ENCODE measurements at regions not wholly inside any gene's neighbourhood (a gene's known extent, or its start where the extent isn't known, plus 50 kb on each side); places are given as distances from the start of the nearest gene placed in this dataset.

DNA sequence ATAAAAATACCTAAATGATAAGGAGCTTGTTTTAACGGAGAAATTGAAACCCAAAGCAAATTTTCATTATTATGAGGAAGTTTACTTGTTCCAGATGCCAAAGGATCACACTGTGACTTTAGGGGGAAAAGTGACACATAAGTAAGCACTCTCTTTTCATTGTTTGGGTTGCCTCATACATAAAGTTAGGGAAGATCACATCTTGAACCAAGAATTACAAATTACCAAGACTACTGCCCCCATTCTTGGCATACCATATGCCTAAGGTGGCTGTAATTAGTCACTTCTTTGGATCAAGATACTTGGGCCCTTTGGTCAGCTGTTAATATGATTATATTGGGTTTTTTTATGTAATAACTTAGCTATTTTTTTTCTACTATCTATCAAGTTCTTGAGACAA lies 269.0 kb downstream of the COL12A1 start:
- no peak for TF ChIP-seq ZFX (IDR thresholded peaks at IDR 0.05)
- TF ChIP-seq, protein P1, sequence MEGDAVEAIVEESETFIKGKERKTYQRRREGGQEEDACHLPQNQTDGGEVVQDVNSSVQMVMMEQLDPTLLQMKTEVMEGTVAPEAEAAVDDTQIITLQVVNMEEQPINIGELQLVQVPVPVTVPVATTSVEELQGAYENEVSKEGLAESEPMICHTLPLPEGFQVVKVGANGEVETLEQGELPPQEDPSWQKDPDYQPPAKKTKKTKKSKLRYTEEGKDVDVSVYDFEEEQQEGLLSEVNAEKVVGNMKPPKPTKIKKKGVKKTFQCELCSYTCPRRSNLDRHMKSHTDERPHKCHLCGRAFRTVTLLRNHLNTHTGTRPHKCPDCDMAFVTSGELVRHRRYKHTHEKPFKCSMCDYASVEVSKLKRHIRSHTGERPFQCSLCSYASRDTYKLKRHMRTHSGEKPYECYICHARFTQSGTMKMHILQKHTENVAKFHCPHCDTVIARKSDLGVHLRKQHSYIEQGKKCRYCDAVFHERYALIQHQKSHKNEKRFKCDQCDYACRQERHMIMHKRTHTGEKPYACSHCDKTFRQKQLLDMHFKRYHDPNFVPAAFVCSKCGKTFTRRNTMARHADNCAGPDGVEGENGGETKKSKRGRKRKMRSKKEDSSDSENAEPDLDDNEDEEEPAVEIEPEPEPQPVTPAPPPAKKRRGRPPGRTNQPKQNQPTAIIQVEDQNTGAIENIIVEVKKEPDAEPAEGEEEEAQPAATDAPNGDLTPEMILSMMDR (conservative IDR thresholded peaks at IDR 0.05): no peak
- H3K27ac ChIP-seq: no peak overlapping the region

DNA sequence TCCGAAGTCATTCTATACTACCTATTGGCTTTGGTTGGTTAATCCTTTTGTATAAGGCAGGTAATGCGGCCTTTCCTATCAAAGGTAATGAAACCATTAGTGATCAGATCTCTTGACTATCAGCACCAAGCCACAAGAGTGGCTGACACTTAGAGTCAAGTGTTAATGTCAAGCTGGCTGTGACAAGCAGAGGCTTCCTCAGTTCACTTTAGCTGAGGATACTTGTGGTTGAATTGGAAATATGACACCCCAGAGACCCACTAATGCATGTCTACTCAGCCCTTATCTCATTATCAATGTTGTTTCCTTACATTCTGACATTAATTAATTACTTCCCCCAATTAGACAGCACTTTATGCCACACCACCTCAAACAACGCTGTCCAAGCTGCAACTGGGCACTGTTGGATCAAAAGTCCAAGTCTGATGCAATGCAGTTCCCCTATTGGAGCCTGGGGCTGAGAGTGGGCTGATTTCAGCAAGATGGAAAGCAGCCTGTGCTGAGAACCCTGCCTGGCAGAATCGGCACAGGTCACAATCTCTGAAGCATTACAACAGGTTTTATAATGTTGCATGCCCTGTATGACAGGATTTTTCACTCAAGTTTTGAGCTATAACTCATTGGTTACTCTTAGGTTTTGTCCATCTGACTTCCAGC lies 273.5 kb downstream of the COL12A1 start:
- TF ChIP-seq, protein P1 (conservative IDR thresholded peaks at IDR 0.05): no peak
- TF ChIP-seq ZFX (IDR thresholded peaks at IDR 0.05): no peak
- H3K27ac ChIP-seq: no peak overlapping the region

DNA sequence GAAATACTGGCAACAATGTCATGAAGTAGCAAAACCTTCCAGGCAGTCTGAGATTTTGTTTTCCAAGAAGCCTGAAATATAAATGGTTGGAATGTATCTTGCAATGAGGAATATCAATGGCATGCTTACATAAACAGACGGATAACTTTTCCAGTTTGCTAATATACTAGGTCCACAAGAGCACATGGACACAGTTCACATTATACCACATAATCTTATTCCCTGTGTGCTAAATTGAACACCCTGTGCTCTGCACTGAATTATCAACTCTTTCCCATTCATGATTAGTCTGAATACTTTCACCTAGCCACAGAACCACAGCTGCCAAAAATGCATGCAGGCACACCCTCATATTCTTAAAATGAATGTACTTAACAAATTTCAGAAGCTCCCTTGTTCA lies 274.3 kb downstream of the COL12A1 start:
- H3K27ac ChIP-seq: no peak overlapping the region
- TF ChIP-seq, protein P1 (conservative IDR thresholded peaks at IDR 0.05): no peak
- TF ChIP-seq ZFX (IDR thresholded peaks at IDR 0.05): no peak

DNA sequence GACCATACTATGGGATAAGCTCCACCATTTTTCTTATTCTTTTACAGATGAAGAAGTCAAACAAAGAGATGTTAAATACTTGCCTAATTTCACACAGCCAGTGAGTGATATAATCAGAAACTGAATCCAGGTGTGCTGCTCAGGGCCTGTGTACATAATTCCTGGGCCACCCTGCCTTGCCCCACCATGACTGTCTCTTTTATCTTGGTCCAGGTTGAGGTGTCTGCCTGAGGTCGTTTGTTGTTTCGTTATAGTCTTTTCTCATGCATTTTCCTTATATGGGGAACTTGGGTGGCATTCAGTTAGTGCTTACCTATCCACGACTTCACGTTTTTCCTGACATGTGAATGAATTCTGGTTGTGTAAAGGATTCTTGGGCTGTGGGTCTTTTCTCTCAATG lies 277.6 kb downstream of the COL12A1 start:
- TF ChIP-seq, protein P1 (conservative IDR thresholded peaks at IDR 0.05): no peak
- TF ChIP-seq ZFX (IDR thresholded peaks at IDR 0.05): no peak
- no peak overlapping the region for H3K27ac ChIP-seq

DNA sequence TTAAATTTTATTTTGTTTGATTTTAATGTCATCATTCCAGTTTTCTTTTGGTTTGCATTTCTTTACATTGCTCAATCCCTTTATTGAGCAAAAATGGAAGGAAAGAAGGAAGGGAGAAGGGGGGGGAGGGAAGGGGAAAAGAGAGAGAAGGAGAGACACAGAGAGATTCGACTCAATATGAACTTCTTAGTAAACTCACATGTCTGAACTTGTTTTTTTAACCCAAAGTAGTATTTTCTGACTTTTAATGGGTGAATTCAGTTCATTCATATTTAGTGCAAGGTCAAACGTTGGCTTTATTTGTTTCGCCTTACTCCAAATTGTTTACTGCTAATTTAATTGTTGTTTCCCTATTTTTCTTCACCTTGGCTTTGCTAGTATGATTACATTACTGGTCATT lies 278.6 kb downstream of the COL12A1 start:
- TF ChIP-seq ZFX (IDR thresholded peaks at IDR 0.05): no peak

DNA sequence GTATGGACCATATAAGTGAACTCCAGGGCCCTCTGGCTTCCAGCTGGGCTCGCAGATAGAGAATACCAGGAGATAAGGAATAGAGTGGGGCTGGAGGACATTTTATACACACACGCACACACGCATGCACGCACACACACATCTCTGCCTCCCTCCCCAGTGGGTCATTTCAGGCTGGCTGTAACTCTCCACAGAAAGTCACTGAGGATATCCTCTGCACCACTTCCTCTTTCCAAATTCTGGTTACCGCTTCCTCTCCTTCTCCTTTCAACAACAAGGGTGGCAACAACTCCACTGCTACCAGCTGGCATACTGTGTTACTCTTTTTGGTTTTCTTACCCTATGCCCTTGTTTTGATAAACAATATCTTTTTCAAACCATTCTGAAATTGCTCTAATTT lies 280.2 kb downstream of the COL12A1 start:
- TF ChIP-seq, protein P1 (conservative IDR thresholded peaks at IDR 0.05): no peak
- TF ChIP-seq ZFX (IDR thresholded peaks at IDR 0.05): no peak
- no peak overlapping the region for H3K27ac ChIP-seq

More for the DNA sequence above, 278.6 kb downstream of the COL12A1 start:
- H3K27ac ChIP-seq: no peak overlapping the region

DNA sequence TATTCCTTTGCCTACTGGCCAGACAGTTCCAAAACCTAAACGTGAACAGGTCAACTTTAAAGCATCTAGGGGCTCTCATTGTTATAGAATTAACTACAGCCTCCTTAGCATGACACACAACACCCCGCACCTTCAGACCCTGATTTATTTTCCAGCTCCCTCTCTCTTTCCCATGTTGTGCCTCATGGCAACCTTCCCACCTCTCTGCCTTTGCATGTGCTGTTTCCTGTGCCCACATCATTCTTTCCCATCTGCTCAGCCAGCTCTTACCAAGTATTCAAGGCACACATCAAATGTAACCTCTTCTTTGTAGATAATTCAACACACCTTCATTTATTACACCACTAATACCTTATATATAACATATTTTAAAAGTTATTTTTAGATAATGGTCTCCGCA lies 291.0 kb downstream of the COL12A1 start:
- TF ChIP-seq, protein P1 (conservative IDR thresholded peaks at IDR 0.05): no peak
- no peak for TF ChIP-seq ZFX (IDR thresholded peaks at IDR 0.05)
- H3K27ac ChIP-seq: no peak overlapping the region

DNA sequence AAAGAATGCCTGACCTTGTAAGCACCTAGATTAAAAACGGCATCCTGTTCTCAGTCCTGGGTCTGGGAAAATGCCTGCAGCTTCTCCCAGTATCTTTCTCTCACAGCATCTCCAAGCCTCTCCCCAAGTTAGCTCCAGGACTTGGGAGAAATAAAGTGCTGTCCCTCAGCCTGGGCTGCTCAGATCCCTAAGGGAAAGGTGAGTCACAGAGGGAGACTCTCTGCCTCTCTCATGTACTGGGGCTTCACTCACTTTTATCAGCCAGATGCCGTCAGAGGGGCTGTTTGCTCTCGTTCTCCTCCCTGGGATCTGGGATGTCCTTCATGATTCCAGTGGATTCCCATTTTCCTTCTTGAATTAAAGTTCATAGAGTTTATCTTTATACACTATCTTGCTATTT lies 293.6 kb downstream of the COL12A1 start:
- TF ChIP-seq ZFX (IDR thresholded peaks at IDR 0.05): no peak
- TF ChIP-seq, protein P1 (conservative IDR thresholded peaks at IDR 0.05): no peak
- H3K27ac ChIP-seq: no peak overlapping the region
